Sigmoid colon (tissue), 6 donors: ENCODE measurements at regions not wholly inside any gene's neighbourhood (a gene's known extent, or its start where the extent isn't known, plus 50 kb on each side); places are given as distances from the start of the nearest gene placed in this dataset.

Experiments
- DNase-seq: peaks from one replicate; pipeline ENCODE4 v3.0.0-alpha.2; 2019
- H3K27ac ChIP-seq, 4 donors: fragments of 200-600 bp; sonication (generic); one replicate each; pipeline ENCODE4 v1.5.1; 2016 to 2019; ENCODE audit warnings: mild to moderate bottlenecking in 1 of 4
- H3K27me3 ChIP-seq, 3 donors: fragments of 200-600 bp; sonication (generic); one replicate each; pipeline ENCODE4 v1.5.1; 2019; ENCODE audit warnings: mild to moderate bottlenecking in 1 of 3
- H3K36me3 ChIP-seq, 4 donors: fragments of 200-600 bp; sonication (generic); one replicate each; pipeline ENCODE4 v1.5.1; 2016 to 2019
- H3K4me1 ChIP-seq, 4 donors: fragments of 200-600 bp; sonication (generic); one replicate each; pipeline ENCODE4 v1.5.1; 2017 to 2019
- H3K4me3 ChIP-seq, 4 donors: fragments of 200-600 bp; sonication (generic); one replicate each; pipeline ENCODE4 v1.5.1; 2017 to 2019; ENCODE audit warnings: mild to moderate bottlenecking in 2 of 4, moderate library complexity in 1 of 4
- H3K9me3 ChIP-seq, 4 donors: fragments of 200-600 bp in 3 of 4; sonication (generic) in 3 of 4; one replicate each; pipeline versions ENCODE4 v1.5.1 to v1.6.1; 2013 to 2019
- EP300 ChIP-seq, 4 donors: sonication (generic); formaldehyde crosslinking; IDR thresholded peaks; one replicate each; pipeline ENCODE4 v1.6.1; 2017; ENCODE audit warnings: antibody characterized with exemption in 4 of 4
- POLR2A ChIP-seq, 2 donors: fragments of 450-650 bp; IDR thresholded peaks; one replicate each; pipeline ENCODE4 v1.6.1; 2016; ENCODE audit warnings: antibody characterized with exemption in 2 of 2, mild to moderate bottlenecking in 2 of 2, moderate library complexity in 2 of 2
- POLR2AphosphoS5 ChIP-seq, 4 donors: sonication (generic); formaldehyde crosslinking; IDR thresholded peaks; one replicate each; pipeline ENCODE4 v1.6.1; 2017; ENCODE audit warnings: antibody characterized with exemption in 4 of 4
- WGBS, 2 donors: extraction: QIAGEN DNeasy Blood & Tissue Kit; methylation state at CpG; one replicate each; pipeline ENCODE4 v1.1.7; 2013; 5-methylcytosine and 5-hydroxymethylcytosine counted together
- intact Hi-C: fragments of 100-400 bp; cut with DNase I; formaldehyde crosslinking; loops from one replicate; pipeline ENCODE4 v1.15.1; 2023
- TF ChIP-seq, protein P1 (sequence below), 4 experiments: fragments of 450-650 bp in 3 of 4; fragments of 200-600 bp in 1 of 4; IDR thresholded peaks; one replicate each; pipeline ENCODE4 v1.5.1; 2016 to 2019; ENCODE audit warnings: antibody characterized with exemption in 4 of 4, mild to moderate bottlenecking in 3 of 4, moderate library complexity in 2 of 4
- donor health status: healthy with polysubstance abuse.
- donor health status: healthy.

DNA sequence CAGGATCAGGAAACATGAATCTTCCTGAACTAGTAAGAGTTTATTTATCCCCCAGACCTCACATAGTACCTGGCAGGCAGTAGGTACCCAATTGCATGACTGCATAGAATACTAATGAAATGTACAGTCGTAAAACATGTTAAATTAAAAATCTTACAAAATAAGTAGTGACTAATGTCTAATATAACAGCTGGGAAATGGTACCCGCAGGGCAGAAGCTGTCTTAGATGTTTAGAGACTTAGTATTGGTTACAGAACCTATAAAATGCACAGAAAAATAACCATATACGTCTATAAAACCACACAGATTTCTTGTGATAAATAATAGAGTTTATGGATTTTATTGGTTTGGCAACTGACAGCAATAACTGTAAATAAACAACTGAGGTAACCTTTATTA, 139.1 kb upstream of the GMDS start:
- no peak overlapping the region for H3K27ac ChIP-seq
- no peak overlapping the region for H3K4me3 ChIP-seq
- 82 to 88% methylated on average over 3 of the region's 3 CpGs for WGBS, 2 donors
- no peaks in the 10 kb centered on the region for H3K36me3 ChIP-seq
- H3K4me1 ChIP-seq, result peaks cover 0 to 10% (median 5%) of the 10 kb centered on the region in 4 donors
- DNase-seq, result no peak
- no peaks in the 10 kb centered on the region for H3K27me3 ChIP-seq
- no peaks in the 10 kb centered on the region for H3K9me3 ChIP-seq
- intact Hi-C loops, result no loop called here
- TF ChIP-seq, protein P1, sequence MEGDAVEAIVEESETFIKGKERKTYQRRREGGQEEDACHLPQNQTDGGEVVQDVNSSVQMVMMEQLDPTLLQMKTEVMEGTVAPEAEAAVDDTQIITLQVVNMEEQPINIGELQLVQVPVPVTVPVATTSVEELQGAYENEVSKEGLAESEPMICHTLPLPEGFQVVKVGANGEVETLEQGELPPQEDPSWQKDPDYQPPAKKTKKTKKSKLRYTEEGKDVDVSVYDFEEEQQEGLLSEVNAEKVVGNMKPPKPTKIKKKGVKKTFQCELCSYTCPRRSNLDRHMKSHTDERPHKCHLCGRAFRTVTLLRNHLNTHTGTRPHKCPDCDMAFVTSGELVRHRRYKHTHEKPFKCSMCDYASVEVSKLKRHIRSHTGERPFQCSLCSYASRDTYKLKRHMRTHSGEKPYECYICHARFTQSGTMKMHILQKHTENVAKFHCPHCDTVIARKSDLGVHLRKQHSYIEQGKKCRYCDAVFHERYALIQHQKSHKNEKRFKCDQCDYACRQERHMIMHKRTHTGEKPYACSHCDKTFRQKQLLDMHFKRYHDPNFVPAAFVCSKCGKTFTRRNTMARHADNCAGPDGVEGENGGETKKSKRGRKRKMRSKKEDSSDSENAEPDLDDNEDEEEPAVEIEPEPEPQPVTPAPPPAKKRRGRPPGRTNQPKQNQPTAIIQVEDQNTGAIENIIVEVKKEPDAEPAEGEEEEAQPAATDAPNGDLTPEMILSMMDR (IDR thresholded peaks at IDR 0.05), result no peak
- no peak for TF ChIP-seq POLR2AphosphoS5 (IDR thresholded peaks at IDR 0.05)
- TF ChIP-seq EP300 (IDR thresholded peaks at IDR 0.05), result no peak
- no peak for TF ChIP-seq POLR2A (IDR thresholded peaks at IDR 0.05)

DNA sequence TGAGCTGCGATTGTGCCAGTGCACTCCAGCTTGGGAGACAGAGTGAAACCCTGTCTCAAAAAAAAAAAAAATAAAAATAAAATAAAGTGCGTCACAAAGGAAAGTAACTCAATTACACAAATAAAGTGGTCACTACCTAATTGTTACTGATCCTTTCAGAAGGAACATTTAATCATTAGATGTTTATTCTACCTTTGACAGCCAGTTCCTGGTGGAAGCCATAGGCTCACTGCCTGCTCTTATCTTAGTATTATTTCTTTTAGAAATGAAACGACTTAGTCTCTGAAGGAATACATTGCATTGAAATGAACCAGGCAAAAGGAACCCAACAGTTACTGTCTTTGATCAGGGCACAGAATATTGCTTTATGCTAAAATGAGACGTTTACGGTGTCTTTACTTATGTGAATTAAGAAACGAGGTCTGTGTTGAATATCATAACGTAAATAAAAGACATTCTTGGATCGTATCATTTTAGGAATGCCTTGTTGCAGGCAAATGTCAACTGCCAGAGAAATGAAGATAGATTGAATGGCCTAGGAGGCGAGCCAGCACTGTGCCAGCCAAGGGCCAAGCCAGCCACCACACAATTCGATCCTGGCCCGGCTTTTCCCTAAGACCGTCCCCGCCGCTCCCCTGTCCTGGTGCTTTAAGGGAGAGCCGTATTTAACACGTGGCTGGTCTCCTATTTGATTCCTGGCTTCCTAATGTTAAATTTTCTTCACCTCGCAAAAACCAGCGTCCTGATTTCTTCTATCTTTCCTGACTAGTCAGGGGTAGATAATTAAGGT, 136.7 kb upstream of the GMDS start:
- H3K4me3 ChIP-seq, result peak overlapping the region in 2 of 4 donors; percentile 20 to 24
- no peak for TF ChIP-seq POLR2AphosphoS5 (IDR thresholded peaks at IDR 0.05)
- TF ChIP-seq EP300 (IDR thresholded peaks at IDR 0.05), result no peak
- no peak for TF ChIP-seq POLR2A (IDR thresholded peaks at IDR 0.05)
- TF ChIP-seq, protein P1 (IDR thresholded peaks at IDR 0.05), result no peak

DNA sequence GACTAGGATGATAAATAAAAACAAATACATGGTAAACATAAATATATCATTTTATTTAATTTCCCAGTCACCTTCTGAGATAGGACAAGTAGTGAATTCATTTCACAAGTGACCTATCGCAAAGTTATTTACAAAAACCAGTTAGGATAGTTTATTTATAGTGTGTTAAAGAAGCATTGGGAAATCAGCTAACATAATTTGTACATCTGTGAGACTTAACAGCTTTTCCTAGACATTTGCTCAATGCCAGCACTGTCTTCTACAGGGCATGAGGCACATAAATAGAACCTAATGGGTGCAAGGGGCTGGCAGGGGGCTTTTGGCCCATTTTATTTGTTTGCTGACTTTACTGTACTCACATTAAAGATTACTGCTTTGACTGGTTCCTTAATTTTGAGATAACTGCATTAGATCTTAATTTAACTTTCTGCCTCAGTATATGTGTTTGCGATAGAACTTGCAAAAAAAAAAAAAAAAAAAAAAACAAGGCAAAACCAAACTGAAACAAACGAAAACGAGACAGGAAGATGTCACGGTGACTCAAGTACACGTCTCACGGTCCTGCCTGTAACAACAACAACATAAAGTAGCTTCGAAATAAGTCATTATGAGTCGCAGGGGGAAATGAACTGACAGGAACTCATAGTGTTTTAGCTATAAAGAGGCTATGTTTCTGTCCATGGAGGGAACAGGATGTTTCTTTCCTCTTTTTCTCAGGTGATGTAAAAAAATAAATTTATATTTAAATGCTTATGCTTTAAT, 133.7 kb upstream of the GMDS start:
- TF ChIP-seq POLR2AphosphoS5 (IDR thresholded peaks at IDR 0.05) (no peak), POLR2A (IDR thresholded peaks at IDR 0.05) (no peak), EP300 (IDR thresholded peaks at IDR 0.05) (no peak)
- TF ChIP-seq, protein P1 (IDR thresholded peaks at IDR 0.05), result no peak
- WGBS, 2 donors, result 80 to 81% methylated on average over 9 of the region's 9 CpGs

More for the DNA sequence above, 136.7 kb upstream of the GMDS start:
- DNase-seq, result no peak
- H3K4me1 ChIP-seq, result peaks cover 0 to 21% (median 12%) of the 10 kb centered on the region in 4 donors
- intact Hi-C loops, result no loop called here
- H3K27ac ChIP-seq, result peak overlapping the region in 3 of 4 donors; percentile 51 to 62 (median 51)
- no peaks in the 10 kb centered on the region for H3K9me3 ChIP-seq
- H3K36me3 ChIP-seq, result no peaks in the 10 kb centered on the region
- WGBS, 2 donors, result 83 to 90% methylated on average over 18 of the region's 18 CpGs
- no peaks in the 10 kb centered on the region for H3K27me3 ChIP-seq

DNA sequence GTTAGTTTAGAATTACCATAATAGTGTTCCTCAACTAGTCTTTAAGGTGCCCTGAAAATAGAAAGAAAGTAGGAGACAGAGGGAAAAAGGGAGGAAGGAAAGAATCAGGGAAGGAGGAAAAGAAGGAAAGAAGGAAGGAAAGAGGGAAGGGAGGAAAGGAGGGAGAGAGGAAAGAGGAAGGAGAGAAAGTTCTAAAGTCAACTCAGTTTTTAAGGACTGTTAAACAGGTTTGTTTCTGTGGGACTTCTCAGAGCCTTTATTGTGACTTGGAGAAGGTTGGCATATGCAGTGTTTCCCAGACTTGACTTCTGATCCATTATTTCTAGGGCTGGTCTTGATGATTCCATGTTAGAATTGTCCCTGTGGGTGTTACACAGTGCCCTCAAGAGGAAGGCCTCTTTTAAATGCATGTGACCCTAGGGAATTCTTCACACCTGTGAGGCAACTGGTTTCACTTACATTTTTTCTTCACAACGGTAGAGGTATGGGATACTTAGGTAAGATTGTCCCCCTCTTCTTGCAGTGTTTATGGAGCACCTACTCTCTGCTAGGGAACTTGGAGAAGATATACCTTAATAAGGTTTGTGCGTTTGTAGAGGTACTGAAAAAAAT, 132.7 kb upstream of the GMDS start:
- no peaks in the 10 kb centered on the region for H3K9me3 ChIP-seq
- intact Hi-C loops, result loop anchor here (5.0 kb wide), 1 partner anchor 131 kb away; the partner anchor contains the start of gene GMDS
- peak overlapping the region; percentile 64 to 74 (median 65) for H3K27ac ChIP-seq
- no peak for TF ChIP-seq POLR2AphosphoS5 (IDR thresholded peaks at IDR 0.05)
- TF ChIP-seq, protein P1 (IDR thresholded peaks at IDR 0.05), result no peak
- TF ChIP-seq POLR2A (IDR thresholded peaks at IDR 0.05), result no peak
- TF ChIP-seq EP300 (IDR thresholded peaks at IDR 0.05), result no peak
- H3K4me3 ChIP-seq, result no peak overlapping the region
- no peak for DNase-seq
- WGBS, 2 donors, result 74 to 85% methylated on average over 2 of the region's 2 CpGs
- peaks cover 0 to 28% (median 20%) of the 10 kb centered on the region in 4 donors for H3K4me1 ChIP-seq
- no peaks in the 10 kb centered on the region for H3K36me3 ChIP-seq
- H3K27me3 ChIP-seq, result no peaks in the 10 kb centered on the region

More for the DNA sequence above, 133.7 kb upstream of the GMDS start:
- no peaks in the 10 kb centered on the region for H3K36me3 ChIP-seq
- H3K4me3 ChIP-seq, result no peak overlapping the region
- no peak overlapping the region for H3K27ac ChIP-seq
- H3K27me3 ChIP-seq, result no peaks in the 10 kb centered on the region
- intact Hi-C loops, result loop anchor here (5.0 kb wide), 1 partner anchor 132 kb away; the partner anchor contains the start of gene GMDS
- H3K4me1 ChIP-seq, result peaks cover 0 to 28% (median 20%) of the 10 kb centered on the region in 4 donors
- no peaks in the 10 kb centered on the region for H3K9me3 ChIP-seq
- no peak for DNase-seq
